A673 (cell line): ENCODE measurements at regions not wholly inside any gene's neighbourhood (a gene's known extent, or its start where the extent isn't known, plus 50 kb on each side); places are given as distances from the start of the nearest gene placed in this dataset.

Experiments used
- BruUV-seq: library from RNA; stranded (reverse); fragments of 400-500 nt; replicated peaks from 2 replicates; lab custom pipeline; 2021; lab: Mats Ljungman, UMichigan
- CTCF ChIA-PET: fragments of 300-600 bp; sonication (Branson Sonifier 250); formaldehyde crosslinking; loops from one replicate; lab custom pipeline; 2022; ENCODE audit warnings: antibody characterized with exemption; lab: Charles Lee
- POLR2A ChIA-PET: fragments of 300-600 bp; sonication (Branson Sonifier 250); formaldehyde crosslinking; loops from one replicate; lab custom pipeline; 2022; ENCODE audit warnings: antibody characterized with exemption; ENCODE audit not compliant: low non-redundant PET; lab: Charles Lee
- DNase-seq: peaks from one replicate; pipeline ENCODE4 v3.0.0-alpha.2; 2015; ENCODE audit warnings: low spot score
- H3K27ac ChIP-seq: fragments of 200-600 bp; sonication (generic); 2 replicates; pipeline ENCODE4 v1.5.1; 2016; ENCODE audit warnings: mixed run types, low read depth, mild to moderate bottlenecking, mixed read lengths, antibody characterized with exemption, low read length; ENCODE audit not compliant: poor library complexity, severe bottlenecking
- H3K27me3 ChIP-seq: fragments of 200-600 bp; sonication (generic); replicated peaks from 2 replicates; pipeline ENCODE4 v1.6.1; 2017; ENCODE audit warnings: mixed run types, low read depth, mild to moderate bottlenecking, mixed read lengths, antibody characterized with exemption, low read length; ENCODE audit not compliant: insufficient read depth, poor library complexity
- H3K36me3 ChIP-seq: fragments of 200-600 bp; sonication (generic); 2 replicates; pipeline ENCODE4 v1.6.1; 2016; ENCODE audit warnings: mixed run types, mild to moderate bottlenecking, mixed read lengths, antibody characterized with exemption, low read length; ENCODE audit not compliant: insufficient read depth, poor library complexity, severe bottlenecking
- H3K4me1 ChIP-seq: fragments of 200-600 bp; sonication (generic); 2 replicates; pipeline ENCODE4 v1.6.1; 2017; ENCODE audit warnings: mixed run types, mild to moderate bottlenecking, mixed read lengths, antibody characterized with exemption, low read length; ENCODE audit not compliant: insufficient read depth, poor library complexity, severe bottlenecking
- H3K4me3 ChIP-seq: fragments of 200-600 bp; sonication (generic); 2 replicates; pipeline ENCODE4 v1.5.1; 2016; ENCODE audit warnings: low read depth, mixed run types, mild to moderate bottlenecking, mixed read lengths, low read length; ENCODE audit not compliant: poor library complexity, severe bottlenecking
- H3K9me3 ChIP-seq: fragments of 200-600 bp; sonication (generic); 2 replicates; pipeline ENCODE4 v1.6.1; 2016; ENCODE audit warnings: mixed run types, low read depth, mild to moderate bottlenecking, mixed read lengths, antibody characterized with exemption, low read length; ENCODE audit not compliant: poor library complexity, severe bottlenecking
- EZH2 ChIP-seq: fragments of 200-600 bp; sonication (generic); IDR thresholded peaks from 2 replicates; pipeline ENCODE4 v1.6.1; 2017; ENCODE audit warnings: borderline replicate concordance, low read depth, mild to moderate bottlenecking, mixed read lengths, antibody characterized with exemption, low read length; ENCODE audit not compliant: poor library complexity, severe bottlenecking
- intact Hi-C: fragments of 100-400 bp; cut with micrococcal nuclease; formaldehyde crosslinking; loops from one replicate; pipeline ENCODE4 v1.10.0; 2022; ENCODE audit not compliant: unreplicated experiment
- TF ChIP-seq, protein P1 (sequence below): fragments of 300-800, 200-600 bp; sonication (generic); conservative IDR thresholded peaks from 2 replicates; pipeline ENCODE4 v1.5.1; 2017; ENCODE audit warnings: low read depth, mild to moderate bottlenecking, antibody characterized with exemption, low read length, moderate library complexity, mixed read lengths

DNA sequence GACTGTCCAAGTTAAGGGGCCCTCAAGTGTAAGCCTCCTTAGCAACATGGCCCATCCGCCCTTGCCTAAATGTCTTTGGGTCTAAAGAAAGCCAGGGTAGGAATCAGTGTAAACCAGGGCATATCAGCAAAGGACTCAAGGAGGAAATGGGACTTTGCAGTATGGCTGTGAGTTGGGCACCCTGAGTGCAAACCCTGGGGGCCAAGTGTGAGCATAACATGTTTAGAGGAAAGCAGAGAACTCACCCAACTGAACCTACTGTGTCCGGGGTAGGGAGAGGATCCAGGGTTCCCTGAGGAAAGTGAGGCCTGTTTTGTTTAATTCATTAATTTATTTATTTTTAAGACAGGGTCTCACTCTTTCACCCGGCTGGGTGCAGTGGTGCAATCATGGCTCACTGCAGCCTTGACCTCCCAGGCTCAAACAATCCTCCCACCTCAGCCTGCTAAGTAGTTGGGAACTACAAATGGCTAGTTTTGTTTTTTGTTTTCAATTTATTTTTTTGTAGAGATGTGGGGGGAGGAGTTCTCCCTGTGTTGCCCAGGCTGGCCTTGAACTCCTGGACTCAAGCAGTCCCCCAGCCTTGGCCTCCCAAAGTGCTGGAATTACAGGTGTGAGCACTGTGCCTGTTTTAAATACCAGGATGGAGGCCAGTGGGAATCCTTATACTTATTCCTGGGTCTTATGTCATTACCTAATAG is 51.0 kb upstream of the ACTR3 start:
- H3K36me3 ChIP-seq: no peaks in the 10 kb centered on the region
- H3K27ac ChIP-seq: no peak overlapping the region
- H3K4me3 ChIP-seq: no peak overlapping the region
- no peaks in the 10 kb centered on the region for H3K4me1 ChIP-seq
- TF ChIP-seq EZH2: no peak
- TF ChIP-seq, protein P1, sequence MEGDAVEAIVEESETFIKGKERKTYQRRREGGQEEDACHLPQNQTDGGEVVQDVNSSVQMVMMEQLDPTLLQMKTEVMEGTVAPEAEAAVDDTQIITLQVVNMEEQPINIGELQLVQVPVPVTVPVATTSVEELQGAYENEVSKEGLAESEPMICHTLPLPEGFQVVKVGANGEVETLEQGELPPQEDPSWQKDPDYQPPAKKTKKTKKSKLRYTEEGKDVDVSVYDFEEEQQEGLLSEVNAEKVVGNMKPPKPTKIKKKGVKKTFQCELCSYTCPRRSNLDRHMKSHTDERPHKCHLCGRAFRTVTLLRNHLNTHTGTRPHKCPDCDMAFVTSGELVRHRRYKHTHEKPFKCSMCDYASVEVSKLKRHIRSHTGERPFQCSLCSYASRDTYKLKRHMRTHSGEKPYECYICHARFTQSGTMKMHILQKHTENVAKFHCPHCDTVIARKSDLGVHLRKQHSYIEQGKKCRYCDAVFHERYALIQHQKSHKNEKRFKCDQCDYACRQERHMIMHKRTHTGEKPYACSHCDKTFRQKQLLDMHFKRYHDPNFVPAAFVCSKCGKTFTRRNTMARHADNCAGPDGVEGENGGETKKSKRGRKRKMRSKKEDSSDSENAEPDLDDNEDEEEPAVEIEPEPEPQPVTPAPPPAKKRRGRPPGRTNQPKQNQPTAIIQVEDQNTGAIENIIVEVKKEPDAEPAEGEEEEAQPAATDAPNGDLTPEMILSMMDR: no peak
- POLR2A ChIA-PET: no interaction called here
- CTCF ChIA-PET: no interaction called here
- intact Hi-C loops: no loop called here
- H3K9me3 ChIP-seq: no peaks in the 10 kb centered on the region
- no peak for DNase-seq
- no TSS peak for BruUV-seq
- no peaks in the 10 kb centered on the region for H3K27me3 ChIP-seq

DNA sequence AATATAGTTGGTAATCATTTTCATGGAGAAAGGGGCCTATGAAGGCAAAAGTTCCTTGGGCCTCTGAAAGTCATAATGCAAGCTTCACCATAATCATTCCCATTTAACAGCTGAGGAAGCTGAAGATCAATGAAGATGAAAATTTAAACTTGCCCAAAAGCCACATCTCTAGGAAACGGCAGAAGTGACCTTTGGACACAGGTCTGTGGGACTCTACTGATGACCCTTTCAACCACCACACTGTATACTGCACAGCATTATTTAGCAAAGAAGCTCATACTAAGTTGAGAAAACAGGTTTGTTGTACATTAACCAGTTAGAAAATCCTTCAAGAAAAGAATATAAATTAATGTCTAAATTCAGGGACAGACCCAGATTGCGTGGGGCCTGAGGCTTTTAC is 51.6 kb upstream of the ACTR3 start:
- no peaks in the 10 kb centered on the region for H3K9me3 ChIP-seq
- CTCF ChIA-PET: no interaction called here
- POLR2A ChIA-PET: no interaction called here
- H3K36me3 ChIP-seq: no peaks in the 10 kb centered on the region
- no peaks in the 10 kb centered on the region for H3K27me3 ChIP-seq
- TF ChIP-seq EZH2: no peak
- TF ChIP-seq, protein P1: no peak
- intact Hi-C loops: no loop called here
- H3K4me3 ChIP-seq: no peak overlapping the region
- no peak for DNase-seq
- no TSS peak for BruUV-seq
- H3K4me1 ChIP-seq: no peaks in the 10 kb centered on the region
- H3K27ac ChIP-seq: no peak overlapping the region

DNA sequence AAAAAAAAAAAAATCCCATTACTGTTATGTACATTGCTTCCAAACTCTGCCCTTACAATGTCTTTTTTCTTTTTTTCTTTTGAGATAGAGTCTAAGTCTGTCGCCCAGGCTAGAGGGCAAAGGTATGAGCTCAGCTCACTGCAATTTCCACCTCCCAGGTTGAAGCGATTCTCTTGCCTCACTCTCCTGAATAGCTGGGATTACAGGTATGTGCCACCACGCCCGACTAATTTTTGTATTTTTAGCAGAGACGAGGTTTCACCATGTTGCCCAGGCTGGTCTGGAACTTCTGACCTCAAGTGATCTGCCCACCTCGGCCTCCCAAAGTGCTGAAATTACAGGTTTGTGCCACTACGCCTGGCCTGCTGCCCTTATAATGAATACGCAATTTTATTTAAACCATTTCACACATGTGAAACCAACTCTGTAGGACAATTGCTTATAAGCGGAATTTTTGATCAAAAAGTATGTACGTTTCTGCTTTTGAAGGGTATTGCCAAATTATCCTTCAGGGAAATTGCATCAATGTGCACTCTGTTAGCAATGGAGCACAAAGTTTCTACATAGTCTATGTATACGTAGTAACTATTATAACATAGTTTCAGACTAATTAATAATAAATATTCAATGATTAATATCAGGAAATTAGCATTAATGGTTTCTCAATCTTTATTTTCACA is 55.7 kb upstream of the ACTR3 start:
- TF ChIP-seq, protein P1: no peak
- TF ChIP-seq EZH2: no peak
- Histone ChIP-seq H3K27ac (no peak overlapping the region), H3K36me3 (no peaks in the 10 kb centered on the region), H3K4me3 (no peak overlapping the region), H3K4me1 (no peaks in the 10 kb centered on the region), H3K27me3 (no peaks in the 10 kb centered on the region), H3K9me3 (no peaks in the 10 kb centered on the region)
- ChIA-PET POLR2A (no interaction called here), CTCF (no interaction called here)
- intact Hi-C loops: no loop called here
- BruUV-seq: no TSS peak
- DNase-seq: no peak
